AML-193 (cell line): ENCODE measurements at regions not wholly inside any gene's neighbourhood (a gene's known extent, or its start where the extent isn't known, plus 50 kb on each side); places are given as distances from the start of the nearest gene placed in this dataset.
"Not testable (repeated sequence)": the region's sequence is repeated elsewhere in the genome, so short reads cannot be mapped to it uniquely, and the experiment has no call there.

Experiments used
- DNase-seq, 2 experiments: peaks; one replicate each; lab custom pipeline; 2025; lab: John Stamatoyannopoulos, UW

- no peak for DNase-seq
Measured at GRCh38 chr2:182477774-182478173, 50.9 kb upstream of the PDE1A start.

GRCh38 chr2:182481676-182482075 is 54.8 kb upstream of the PDE1A start:
- no peak for DNase-seq

GRCh38 chr2:182482511-182482910 is 55.7 kb upstream of the PDE1A start:
- DNase-seq = no peak

GRCh38 chr2:182496596-182496995 is 69.8 kb upstream of the PDE1A start:
- DNase-seq = no peak

- no peak for DNase-seq
Measured at GRCh38 chr2:182499706-182500470, 73.1 kb upstream of the PDE1A start.

- no peak for DNase-seq
Measured at GRCh38 chr2:182503886-182504285, 77.0 kb upstream of the PDE1A start.

GRCh38 chr2:182504903-182505302 is 78.1 kb upstream of the PDE1A start:
- no peak for DNase-seq

GRCh38 chr2:182506606-182507005 is 79.8 kb upstream of the PDE1A start:
- DNase-seq = no peak

- not testable (repeated sequence) for DNase-seq
Measured at GRCh38 chr2:182508583-182508982, 81.7 kb upstream of the PDE1A start.

GRCh38 chr2:182509216-182509615 is 82.4 kb upstream of the PDE1A start:
- no peak for DNase-seq

GRCh38 chr2:182521453-182522404 is 94.9 kb upstream of the PDE1A start:
- no peak for DNase-seq

- no peak for DNase-seq
Measured at GRCh38 chr2:182522405-182522896, 95.6 kb upstream of the PDE1A start.

GRCh38 chr2:182522972-182523473 is 96.2 kb upstream of the PDE1A start:
- no peak for DNase-seq

GRCh38 chr2:182530636-182531035 is 103.8 kb upstream of the PDE1A start:
- no peak for DNase-seq

- peak; percentile 88 to 92 for DNase-seq
Measured at GRCh38 chr2:182540252-182540651, 113.4 kb upstream of the PDE1A start.

- DNase-seq = peak; percentile 62 to 67
Measured at GRCh38 chr2:182541268-182541667, 114.4 kb upstream of the PDE1A start.

- no peak for DNase-seq
Measured at GRCh38 chr2:182542501-182543258, 115.8 kb upstream of the PDE1A start.

GRCh38 chr2:182543741-182544525 is 117.1 kb upstream of the PDE1A start:
- DNase-seq = no peak

GRCh38 chr2:182545420-182546167 is 118.8 kb upstream of the PDE1A start:
- DNase-seq = no peak
